DND-41 (cell line): ENCODE measurements at regions not wholly inside any gene's neighbourhood (a gene's known extent, or its start where the extent isn't known, plus 50 kb on each side); places are given as distances from the start of the nearest gene placed in this dataset.

ENCODE experiments used
- EZH2 ChIP-seq: IDR thresholded peaks from 3 replicates; pipeline ENCODE4 v1.6.1; 2012; ENCODE audit warnings: borderline replicate concordance, low read depth, mild to moderate bottlenecking, moderate library complexity, low read length, inconsistent platforms; ENCODE audit not compliant: severe bottlenecking
- TF ChIP-seq, protein P1 (sequence below): IDR thresholded peaks from 2 replicates; pipeline ENCODE4 v1.5.1; 2012; ENCODE audit warnings: borderline replicate concordance, low read length, moderate library complexity, mild to moderate bottlenecking; ENCODE audit not compliant: poor library complexity, severe bottlenecking; ENCODE audit errors: extremely low read depth

DNA sequence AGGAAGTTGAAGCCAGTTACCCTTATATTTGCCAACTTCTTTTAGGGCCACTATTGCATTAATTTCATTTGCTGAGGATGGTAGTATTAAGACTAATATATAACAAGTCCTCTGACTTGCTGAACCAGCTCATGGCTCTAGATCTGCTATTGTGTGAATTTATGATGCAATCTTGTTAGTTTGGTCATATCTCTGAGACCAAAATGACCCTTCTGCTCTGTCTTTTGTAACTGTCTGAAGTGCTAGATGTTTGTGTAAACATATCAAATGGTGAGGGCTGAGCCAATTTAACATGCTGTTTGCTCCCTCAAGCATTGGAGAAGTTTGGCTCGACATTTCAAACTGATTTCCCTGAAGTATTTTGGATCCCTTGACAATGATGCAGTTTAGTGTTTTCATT, 106.9 kb upstream of the PTGFR start:
- TF ChIP-seq, protein P1, sequence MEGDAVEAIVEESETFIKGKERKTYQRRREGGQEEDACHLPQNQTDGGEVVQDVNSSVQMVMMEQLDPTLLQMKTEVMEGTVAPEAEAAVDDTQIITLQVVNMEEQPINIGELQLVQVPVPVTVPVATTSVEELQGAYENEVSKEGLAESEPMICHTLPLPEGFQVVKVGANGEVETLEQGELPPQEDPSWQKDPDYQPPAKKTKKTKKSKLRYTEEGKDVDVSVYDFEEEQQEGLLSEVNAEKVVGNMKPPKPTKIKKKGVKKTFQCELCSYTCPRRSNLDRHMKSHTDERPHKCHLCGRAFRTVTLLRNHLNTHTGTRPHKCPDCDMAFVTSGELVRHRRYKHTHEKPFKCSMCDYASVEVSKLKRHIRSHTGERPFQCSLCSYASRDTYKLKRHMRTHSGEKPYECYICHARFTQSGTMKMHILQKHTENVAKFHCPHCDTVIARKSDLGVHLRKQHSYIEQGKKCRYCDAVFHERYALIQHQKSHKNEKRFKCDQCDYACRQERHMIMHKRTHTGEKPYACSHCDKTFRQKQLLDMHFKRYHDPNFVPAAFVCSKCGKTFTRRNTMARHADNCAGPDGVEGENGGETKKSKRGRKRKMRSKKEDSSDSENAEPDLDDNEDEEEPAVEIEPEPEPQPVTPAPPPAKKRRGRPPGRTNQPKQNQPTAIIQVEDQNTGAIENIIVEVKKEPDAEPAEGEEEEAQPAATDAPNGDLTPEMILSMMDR = no peak
- TF ChIP-seq EZH2 = no peak
